ENCODE measurements at regions not wholly inside any gene's neighbourhood (a gene's known extent, or its start where the extent isn't known, plus 50 kb on each side); places are given as distances from the start of the nearest gene placed in this dataset.

DNA sequence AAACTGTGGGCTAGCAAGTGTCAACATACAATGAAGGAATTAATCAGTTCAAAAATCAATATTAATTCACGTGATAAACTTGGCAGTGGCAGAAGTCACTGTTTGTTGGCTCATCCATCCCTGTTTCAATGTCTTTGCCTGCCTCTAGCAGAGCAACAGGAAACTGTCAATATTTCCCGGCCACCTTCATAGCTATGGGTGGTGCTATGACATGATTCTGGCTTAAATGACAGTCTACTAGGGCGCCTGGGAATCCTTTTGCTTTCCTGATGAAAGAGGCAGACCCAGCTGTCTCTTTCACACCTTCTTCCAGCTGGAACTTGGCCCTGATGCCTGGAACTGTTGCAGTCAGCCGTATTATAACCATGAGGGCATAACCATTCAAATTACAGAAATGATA lies 72.1 kb upstream of the DNAH5 start (continued):
- TF ChIP-seq, protein P1, sequence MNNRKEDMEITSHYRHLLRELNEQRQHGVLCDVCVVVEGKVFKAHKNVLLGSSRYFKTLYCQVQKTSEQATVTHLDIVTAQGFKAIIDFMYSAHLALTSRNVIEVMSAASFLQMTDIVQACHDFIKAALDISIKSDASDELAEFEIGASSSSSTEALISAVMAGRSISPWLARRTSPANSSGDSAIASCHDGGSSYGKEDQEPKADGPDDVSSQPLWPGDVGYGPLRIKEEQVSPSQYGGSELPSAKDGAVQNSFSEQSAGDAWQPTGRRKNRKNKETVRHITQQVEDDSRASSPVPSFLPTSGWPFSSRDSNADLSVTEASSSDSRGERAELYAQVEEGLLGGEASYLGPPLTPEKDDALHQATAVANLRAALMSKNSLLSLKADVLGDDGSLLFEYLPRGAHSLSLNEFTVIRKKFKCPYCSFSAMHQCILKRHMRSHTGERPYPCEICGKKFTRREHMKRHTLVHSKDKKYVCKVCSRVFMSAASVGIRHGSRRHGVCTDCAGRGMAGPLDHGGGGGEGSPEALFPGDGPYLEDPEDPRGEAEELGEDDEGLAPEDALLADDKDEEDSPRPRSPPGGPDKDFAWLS (CRISPR knock-in tag; IDR thresholded peaks at IDR 0.05; ENCODE audit: borderline replicate concordance), result no peak
- no peak for TF ChIP-seq TOPORS (CRISPR knock-in tag; IDR thresholded peaks at IDR 0.05)
- TF ChIP-seq, protein P2, sequence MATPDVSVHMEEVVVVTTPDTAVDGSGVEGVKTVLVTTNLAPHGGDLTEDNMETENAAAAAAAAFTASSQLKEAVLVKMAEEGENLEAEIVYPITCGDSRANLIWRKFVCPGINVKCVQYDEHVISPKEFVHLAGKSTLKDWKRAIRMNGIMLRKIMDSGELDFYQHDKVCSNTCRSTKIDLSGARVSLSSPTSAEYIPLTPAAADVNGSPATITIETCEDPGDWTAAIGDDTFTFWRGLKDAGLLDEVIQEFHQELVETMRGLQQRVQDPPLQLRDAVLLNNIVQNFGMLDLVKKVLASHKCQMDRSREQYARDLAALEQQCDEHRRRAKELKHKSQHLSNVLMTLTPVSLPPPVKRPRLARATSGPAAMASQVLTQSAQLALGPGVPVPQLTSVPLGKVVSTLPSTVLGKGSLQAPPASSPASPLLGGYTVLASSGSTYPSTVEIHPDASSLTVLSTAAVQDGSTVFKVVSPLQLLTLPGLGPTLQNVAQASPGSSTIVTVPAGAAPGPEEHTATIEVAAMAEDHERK (CRISPR knock-in tag; IDR thresholded peaks at IDR 0.05; ENCODE audit: low read depth), result no peak

DNA sequence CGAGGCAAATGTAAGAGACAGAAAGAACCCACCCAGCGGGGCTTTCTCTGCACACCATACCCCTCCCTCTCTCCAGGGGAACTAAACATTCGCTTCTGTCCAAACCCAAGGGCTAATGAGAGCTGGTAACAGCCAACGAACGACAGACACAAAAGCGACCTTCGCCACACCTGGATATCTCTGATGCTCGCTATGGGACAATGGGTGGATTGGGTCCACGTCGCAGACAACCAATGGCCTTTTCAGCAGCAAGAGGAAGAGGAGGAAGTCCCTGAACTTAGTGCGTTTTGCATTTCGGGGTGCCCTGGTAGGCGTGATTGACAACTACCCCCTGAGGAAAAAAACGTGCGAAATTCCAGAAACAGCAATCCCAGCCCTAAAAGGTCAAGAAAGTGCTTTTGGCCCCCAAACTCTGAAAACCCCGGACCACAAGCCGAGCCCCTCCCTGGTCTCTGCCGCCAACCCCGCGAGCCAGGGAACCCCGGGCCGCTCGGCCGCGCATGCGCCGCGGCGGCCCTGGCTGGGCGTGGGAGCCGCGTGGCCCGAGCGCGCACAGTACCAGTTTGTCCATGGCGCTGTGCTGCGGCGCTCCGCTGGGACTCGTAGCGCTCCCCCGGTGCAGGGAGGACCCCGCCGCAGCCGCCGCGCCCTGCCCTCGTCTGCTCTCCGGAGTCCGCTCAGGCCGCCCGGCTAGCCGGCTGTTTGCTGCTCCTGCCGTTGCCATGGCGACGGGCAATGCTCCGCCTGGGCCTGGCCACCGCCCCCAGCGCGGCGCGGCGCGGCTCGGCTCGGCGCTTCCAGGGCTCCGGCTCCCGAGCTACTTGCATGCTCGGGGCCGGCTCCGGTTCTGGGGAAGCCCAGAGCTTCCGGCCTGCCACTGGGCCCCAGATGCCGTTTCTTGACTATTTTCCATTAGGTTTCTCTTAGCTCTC lies 66.9 kb upstream of the DNAH5 start:
- H3K4me3 ChIP-seq (replicated peaks in 1 of 3; ENCODE audit: insufficient read depth in 1 of 3, low read depth in 2 of 3, low read length in 3 of 3), result peak overlapping the region; percentile 34 to 65 (median 37)
- no peak overlapping the region for H3K27ac ChIP-seq (ENCODE audit: extremely low read length, insufficient read depth, low read length)
- H3K36me3 ChIP-seq (replicated peaks in 1 of 2; ENCODE audit: control insufficient read depth in 1 of 2, insufficient read depth in 2 of 2, low read length in 2 of 2), result no peaks in the 10 kb centered on the region
- WGBS (ENCODE audit: low lambda C conversion rate), result 21% methylated on average over 24 of the region's 74 CpGs
- in situ Hi-C loops (cut with HindIII; ENCODE audit: extremely low pct_ligation_motif_present, low pct_unique_long_range_greater_than_20kb) (no loop called here), intact Hi-C loops (cut with micrococcal nuclease; ENCODE audit: unreplicated experiment) (loop anchor here (10.0 kb wide), 1 partner anchor 93 kb away; no protein-coding TSS in a partner anchor)
- FAIRE-seq (no peak), ATAC-seq (peak; percentile 98), DNase-seq (ENCODE audit: low spot score) (peak; percentile 78)
- H4K20me1 ChIP-seq (ENCODE audit: insufficient read depth, low read length), result no peaks in the 10 kb centered on the region
- BruUV-seq (replicated peaks), result no TSS peak
- peaks cover 0 to 8% of the 10 kb centered on the region in 2 experiments; a peak in 3 of 5 replicates for H3K27me3 ChIP-seq (ENCODE audit: control insufficient read depth in 1 of 2, insufficient read depth in 2 of 2, low read length in 2 of 2)
- ChIA-PET CTCF (ENCODE audit: low intra/inter-chr PET ratio, low total read pairs) (no interaction called here), POLR2A (interaction anchor here (1.3 kb wide), 1 partner anchor 24 kb away, joined by 3 read pairs; no protein-coding TSS in a partner anchor)
- no peak overlapping the region for H2AFZ ChIP-seq (ENCODE audit: low read length)
- peaks cover 33% of the 10 kb centered on the region for H3K4me1 ChIP-seq (ENCODE audit: insufficient read depth, low read length)
- H3K79me2 ChIP-seq (ENCODE audit: insufficient read depth, low read length), result no peaks in the 10 kb centered on the region
- H3K4me2 ChIP-seq (ENCODE audit: low read depth, low read length), result peak overlapping the region; percentile 84
- peak overlapping the region; percentile 20; the same call in 1 of the 2 replicates for H3K9ac ChIP-seq (ENCODE audit: insufficient read depth, low read depth, low read length)
- no peaks in the 10 kb centered on the region for H3K9me3 ChIP-seq (ENCODE audit: low read length)
- 0 out of 2 replicates have a peak, but pooled peaks have one; percentile 22 for TF ChIP-seq CHCHD3 (CRISPR knock-in tag; IDR thresholded peaks at IDR 0.05)
- TF ChIP-seq, protein P3, sequence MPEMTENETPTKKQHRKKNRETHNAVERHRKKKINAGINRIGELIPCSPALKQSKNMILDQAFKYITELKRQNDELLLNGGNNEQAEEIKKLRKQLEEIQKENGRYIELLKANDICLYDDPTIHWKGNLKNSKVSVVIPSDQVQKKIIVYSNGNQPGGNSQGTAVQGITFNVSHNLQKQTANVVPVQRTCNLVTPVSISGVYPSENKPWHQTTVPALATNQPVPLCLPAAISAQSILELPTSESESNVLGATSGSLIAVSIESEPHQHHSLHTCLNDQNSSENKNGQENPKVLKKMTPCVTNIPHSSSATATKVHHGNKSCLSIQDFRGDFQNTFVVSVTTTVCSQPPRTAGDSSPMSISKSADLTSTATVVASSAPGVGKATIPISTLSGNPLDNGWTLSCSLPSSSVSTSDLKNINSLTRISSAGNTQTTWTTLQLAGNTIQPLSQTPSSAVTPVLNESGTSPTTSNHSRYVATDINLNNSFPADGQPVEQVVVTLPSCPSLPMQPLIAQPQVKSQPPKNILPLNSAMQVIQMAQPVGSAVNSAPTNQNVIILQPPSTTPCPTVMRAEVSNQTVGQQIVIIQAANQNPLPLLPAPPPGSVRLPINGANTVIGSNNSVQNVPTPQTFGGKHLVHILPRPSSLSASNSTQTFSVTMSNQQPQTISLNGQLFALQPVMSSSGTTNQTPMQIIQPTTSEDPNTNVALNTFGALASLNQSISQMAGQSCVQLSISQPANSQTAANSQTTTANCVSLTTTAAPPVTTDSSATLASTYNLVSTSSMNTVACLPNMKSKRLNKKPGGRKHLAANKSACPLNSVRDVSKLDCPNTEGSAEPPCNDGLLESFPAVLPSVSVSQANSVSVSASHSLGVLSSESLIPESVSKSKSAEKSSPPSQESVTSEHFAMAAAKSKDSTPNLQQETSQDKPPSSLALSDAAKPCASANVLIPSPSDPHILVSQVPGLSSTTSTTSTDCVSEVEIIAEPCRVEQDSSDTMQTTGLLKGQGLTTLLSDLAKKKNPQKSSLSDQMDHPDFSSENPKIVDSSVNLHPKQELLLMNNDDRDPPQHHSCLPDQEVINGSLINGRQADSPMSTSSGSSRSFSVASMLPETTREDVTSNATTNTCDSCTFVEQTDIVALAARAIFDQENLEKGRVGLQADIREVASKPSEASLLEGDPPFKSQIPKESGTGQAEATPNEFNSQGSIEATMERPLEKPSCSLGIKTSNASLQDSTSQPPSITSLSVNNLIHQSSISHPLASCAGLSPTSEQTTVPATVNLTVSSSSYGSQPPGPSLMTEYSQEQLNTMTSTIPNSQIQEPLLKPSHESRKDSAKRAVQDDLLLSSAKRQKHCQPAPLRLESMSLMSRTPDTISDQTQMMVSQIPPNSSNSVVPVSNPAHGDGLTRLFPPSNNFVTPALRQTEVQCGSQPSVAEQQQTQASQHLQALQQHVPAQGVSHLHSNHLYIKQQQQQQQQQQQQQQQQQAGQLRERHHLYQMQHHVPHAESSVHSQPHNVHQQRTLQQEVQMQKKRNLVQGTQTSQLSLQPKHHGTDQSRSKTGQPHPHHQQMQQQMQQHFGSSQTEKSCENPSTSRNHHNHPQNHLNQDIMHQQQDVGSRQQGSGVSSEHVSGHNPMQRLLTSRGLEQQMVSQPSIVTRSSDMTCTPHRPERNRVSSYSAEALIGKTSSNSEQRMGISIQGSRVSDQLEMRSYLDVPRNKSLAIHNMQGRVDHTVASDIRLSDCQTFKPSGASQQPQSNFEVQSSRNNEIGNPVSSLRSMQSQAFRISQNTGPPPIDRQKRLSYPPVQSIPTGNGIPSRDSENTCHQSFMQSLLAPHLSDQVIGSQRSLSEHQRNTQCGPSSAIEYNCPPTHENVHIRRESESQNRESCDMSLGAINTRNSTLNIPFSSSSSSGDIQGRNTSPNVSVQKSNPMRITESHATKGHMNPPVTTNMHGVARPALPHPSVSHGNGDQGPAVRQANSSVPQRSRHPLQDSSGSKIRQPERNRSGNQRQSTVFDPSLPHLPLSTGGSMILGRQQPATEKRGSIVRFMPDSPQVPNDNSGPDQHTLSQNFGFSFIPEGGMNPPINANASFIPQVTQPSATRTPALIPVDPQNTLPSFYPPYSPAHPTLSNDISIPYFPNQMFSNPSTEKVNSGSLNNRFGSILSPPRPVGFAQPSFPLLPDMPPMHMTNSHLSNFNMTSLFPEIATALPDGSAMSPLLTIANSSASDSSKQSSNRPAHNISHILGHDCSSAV (CRISPR knock-in tag; IDR thresholded peaks at IDR 0.05; ENCODE audit: borderline replicate concordance), result no peak
- TF ChIP-seq POLR2AphosphoS2 (IDR thresholded peaks at IDR 0.05; ENCODE audit: low read depth, low read length), result no peak
- TF ChIP-seq FOXA1 (IDR thresholded peaks at IDR 0.05), result no peak
- TF ChIP-seq FOXA1 (CRISPR knock-in tag; IDR thresholded peaks at IDR 0.05), result no peak
- TF ChIP-seq TAF1 (CRISPR knock-in tag; IDR thresholded peaks at IDR 0.05), result no peak
- no peak for TF ChIP-seq DNMT1 (CRISPR knock-in tag; IDR thresholded peaks at IDR 0.05)

Measured in HepG2 (cell line).